Central memory CD8-positive, alpha-beta T cell (primary cell): ENCODE measurements at regions not wholly inside any gene's neighbourhood (a gene's known extent, or its start where the extent isn't known, plus 50 kb on each side); places are given as distances from the start of the nearest gene placed in this dataset.

Experiments
- ATAC-seq: fragments of 150-1000 bp; cut with Tn5 transposase; replicated peaks from 2 replicates; pipeline ENCODE4 v1.10.0; 2022; ENCODE audit warnings: mild to moderate bottlenecking, moderate FRiP score, moderate number of reproducible peaks; ENCODE audit not compliant: poor library complexity, severe bottlenecking; ENCODE audit errors: extremely low read depth
- DNase-seq, 2 donors: peaks; one replicate each; pipeline ENCODE4 v3.0.0; 2021; ENCODE audit warnings: low spot score in 2 of 2
- H3K27ac Mint-ChIP-seq: one replicate; pipeline ENCODE4 v1.8.0; 2022; ENCODE audit warnings: low read depth, mild to moderate bottlenecking, moderate library complexity, mixed read lengths
- H3K27me3 Mint-ChIP-seq: one replicate; pipeline ENCODE4 v1.8.0; 2022; ENCODE audit warnings: mixed read lengths
- H3K36me3 Mint-ChIP-seq: one replicate; pipeline ENCODE4 v1.8.0; 2022; ENCODE audit warnings: mild to moderate bottlenecking, moderate library complexity, mixed read lengths; ENCODE audit not compliant: insufficient read depth
- H3K4me1 Mint-ChIP-seq: one replicate; pipeline ENCODE4 v1.8.0; 2022; ENCODE audit warnings: mixed read lengths
- H3K4me3 Mint-ChIP-seq: one replicate; pipeline ENCODE4 v1.8.0; 2022; ENCODE audit warnings: mild to moderate bottlenecking, moderate library complexity, mixed read lengths
- H3K9me3 Mint-ChIP-seq: one replicate; pipeline ENCODE4 v1.8.0; 2022; ENCODE audit warnings: mixed read lengths

DNA sequence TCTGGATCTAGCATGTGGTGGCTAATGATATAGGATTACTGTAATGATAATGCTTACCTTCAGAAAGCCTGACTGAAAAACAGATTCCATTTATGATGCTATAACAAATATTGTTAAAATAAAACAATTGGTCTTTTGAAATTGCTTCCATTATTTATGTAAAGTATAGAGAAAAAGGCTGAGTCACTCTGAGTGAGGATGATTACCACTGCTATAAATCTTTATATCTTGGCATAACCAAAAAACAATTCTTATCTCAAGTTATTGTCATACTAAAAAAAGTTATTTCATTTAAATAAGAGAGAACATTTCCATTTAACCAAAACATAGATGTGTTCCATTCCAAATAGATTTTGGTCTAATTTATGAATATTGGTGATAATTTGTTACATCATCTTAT, 53.0 kb upstream of the DST start:
- H3K4me1 Mint-ChIP-seq = no peaks in the 10 kb centered on the region
- DNase-seq (no peak), ATAC-seq (no peak)
- peaks cover 6% of the 10 kb centered on the region for H3K9me3 Mint-ChIP-seq
- H3K36me3 Mint-ChIP-seq = no peaks in the 10 kb centered on the region
- H3K4me3 Mint-ChIP-seq = no peak overlapping the region
- H3K27me3 Mint-ChIP-seq = no peaks in the 10 kb centered on the region
- H3K27ac Mint-ChIP-seq = no peak overlapping the region

DNA sequence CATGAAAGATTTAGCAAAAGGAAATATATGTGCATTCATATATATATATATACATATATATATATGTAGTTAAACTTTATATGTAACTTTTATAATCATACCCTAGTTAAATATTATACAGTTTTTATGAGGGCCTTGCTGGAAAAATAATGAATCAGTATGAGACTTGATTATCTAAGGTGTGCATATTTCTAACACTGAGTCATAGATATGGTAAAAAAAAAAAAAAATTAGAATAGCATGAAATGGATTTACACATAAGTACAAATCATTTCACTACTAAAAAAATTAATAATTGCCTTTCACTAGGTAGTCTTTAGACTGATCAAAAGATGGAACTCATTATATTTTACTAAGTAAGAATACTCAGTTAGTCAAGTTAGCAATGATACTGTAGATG, 51.3 kb upstream of the DST start:
- DNase-seq = no peak
- Mint-ChIP-seq H3K9me3 (peaks cover 6% of the 10 kb centered on the region), H3K27ac (no peak overlapping the region), H3K4me3 (no peak overlapping the region), H3K36me3 (no peaks in the 10 kb centered on the region), H3K4me1 (no peaks in the 10 kb centered on the region), H3K27me3 (peaks cover 2% of the 10 kb centered on the region)
- no peak for ATAC-seq

DNA sequence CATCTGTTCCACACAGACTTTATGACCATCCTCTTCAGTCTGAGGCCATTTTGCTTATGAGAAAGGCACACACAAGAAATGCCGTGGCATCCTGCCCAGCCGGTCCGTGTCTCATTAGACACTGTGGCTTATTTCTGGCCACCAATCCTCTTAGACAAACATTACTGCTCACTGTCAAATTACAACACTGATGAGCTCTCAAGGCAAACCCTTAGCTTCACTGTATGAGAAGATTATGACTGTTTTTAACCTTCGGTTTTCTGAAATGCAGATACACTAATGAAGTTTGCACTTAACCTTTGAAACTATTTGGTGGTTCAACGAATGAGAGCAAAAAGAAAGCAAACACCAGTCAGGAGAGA, 50.5 kb upstream of the DST start:
- Mint-ChIP-seq H3K9me3 (peaks cover 6% of the 10 kb centered on the region), H3K27ac (no peak overlapping the region), H3K4me1 (no peaks in the 10 kb centered on the region), H3K4me3 (no peak overlapping the region), H3K36me3 (no peaks in the 10 kb centered on the region), H3K27me3 (peaks cover 10% of the 10 kb centered on the region)
- DNase-seq (no peak), ATAC-seq (no peak)

DNA sequence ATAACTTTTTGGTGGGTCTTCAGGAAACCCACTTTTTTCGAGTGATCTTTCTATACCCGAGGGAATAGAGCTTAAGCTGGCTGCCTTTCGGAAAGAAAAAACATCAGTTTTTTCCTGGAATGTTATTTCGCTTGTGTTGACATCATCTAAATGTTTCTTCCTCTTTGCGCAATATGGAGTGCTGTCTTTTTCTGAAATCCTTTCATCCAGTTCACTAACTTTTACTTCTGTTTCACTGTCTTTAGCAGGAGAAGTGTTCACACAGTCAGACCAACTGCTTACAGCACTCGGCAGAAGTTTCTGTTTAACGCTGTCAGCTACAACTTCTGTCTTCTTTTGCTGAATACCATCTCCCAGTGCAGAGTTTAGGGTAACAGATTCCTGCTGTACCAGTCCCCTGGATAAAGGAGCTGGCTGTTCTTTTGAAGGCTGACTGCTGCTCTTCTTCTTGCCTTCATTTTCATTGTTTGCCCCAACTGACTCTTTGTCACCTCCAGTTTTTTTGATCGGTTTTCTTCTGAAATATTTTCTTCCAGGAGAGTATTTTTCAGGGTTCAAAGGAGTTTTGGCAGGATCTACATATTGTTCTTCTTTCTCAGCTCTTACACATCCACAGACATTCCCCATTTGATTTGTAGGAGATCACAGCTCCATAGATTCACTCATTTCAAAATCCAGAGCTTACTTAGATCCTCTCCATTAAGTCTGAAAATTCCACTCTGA, 50.0 kb upstream of the DST start:
- ATAC-seq = no peak
- H3K4me3 Mint-ChIP-seq = no peak overlapping the region
- H3K4me1 Mint-ChIP-seq = no peaks in the 10 kb centered on the region
- no peak overlapping the region for H3K27ac Mint-ChIP-seq
- no peak for DNase-seq
- peaks cover 10% of the 10 kb centered on the region for H3K27me3 Mint-ChIP-seq
- H3K9me3 Mint-ChIP-seq = peaks cover 6% of the 10 kb centered on the region
- H3K36me3 Mint-ChIP-seq = no peaks in the 10 kb centered on the region
